GM12891 (cell line): ENCODE measurements at regions not wholly inside any gene's neighbourhood (a gene's known extent, or its start where the extent isn't known, plus 50 kb on each side); places are given as distances from the start of the nearest gene placed in this dataset.

Experiments used
- POLR2A ChIP-seq: IDR thresholded peaks from 2 replicates; pipeline ENCODE4 v1.6.1; 2011; ENCODE audit warnings: low read depth, low read length, control low read depth
- POLR2AphosphoS5 ChIP-seq: IDR thresholded peaks from 2 replicates; pipeline ENCODE4 v1.6.1; 2011; ENCODE audit warnings: low read depth, low read length, control low read depth

- no peak for TF ChIP-seq POLR2A
- TF ChIP-seq POLR2AphosphoS5: no peak
Observed at GRCh38 chr6:93584300-93584699, 164.9 kb upstream of the EPHA7 start.
